GM19463 (cell line): ENCODE measurements at regions not wholly inside any gene's neighbourhood (a gene's known extent, or its start where the extent isn't known, plus 50 kb on each side); places are given as distances from the start of the nearest gene placed in this dataset.
"Not testable (repeated sequence)": the region's sequence is repeated elsewhere in the genome, so short reads cannot be mapped to it uniquely, and the experiment has no call there.

Source experiments
- ATAC-seq: cut with Tn5 transposase; IDR thresholded peaks from one replicate; pipeline ENCODE4 v1.9.1; 2021; ENCODE audit warnings: mild to moderate bottlenecking, moderate library complexity; ENCODE audit not compliant: unreplicated experiment

DNA sequence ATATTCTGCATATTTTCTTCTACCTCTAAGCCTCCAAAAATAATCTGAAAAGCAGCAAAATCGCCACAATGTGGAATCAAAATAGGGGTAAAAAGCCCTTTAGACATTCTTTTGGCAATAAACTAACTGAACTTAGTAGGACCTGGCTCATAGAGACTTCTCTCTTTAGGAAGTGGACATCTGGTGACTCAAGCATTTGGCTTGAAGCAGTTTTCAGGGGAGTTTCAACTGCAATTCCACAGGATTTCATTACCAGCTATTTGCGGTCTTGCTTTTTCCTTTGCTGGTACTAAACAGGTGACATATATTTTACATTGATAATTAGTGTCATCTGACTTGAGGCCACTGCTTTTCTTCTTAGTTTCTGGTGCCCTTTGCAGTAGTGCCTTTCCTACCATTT lies 173.2 kb upstream of the FBN2 start:
- ATAC-seq = no peak

DNA sequence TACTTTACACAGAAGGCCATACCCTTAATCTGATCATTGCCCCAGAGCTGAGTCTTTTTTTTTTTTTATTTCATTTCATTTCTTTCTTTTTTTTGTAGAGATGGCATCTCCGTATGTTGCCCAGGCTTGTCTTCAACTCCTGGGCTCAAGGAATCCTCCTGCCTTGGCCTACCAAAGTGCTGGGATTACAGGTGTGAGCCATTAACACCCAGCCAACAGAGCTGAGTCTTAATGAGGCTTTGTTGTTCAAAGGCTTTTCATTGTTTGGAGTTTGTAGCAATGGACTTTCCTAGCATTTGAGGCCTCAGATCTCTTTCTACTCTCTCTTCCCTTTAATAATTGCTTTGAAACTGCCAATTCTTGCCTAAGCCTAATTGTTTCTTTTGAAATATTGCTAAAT lies 176.5 kb upstream of the FBN2 start:
- no peak for ATAC-seq

DNA sequence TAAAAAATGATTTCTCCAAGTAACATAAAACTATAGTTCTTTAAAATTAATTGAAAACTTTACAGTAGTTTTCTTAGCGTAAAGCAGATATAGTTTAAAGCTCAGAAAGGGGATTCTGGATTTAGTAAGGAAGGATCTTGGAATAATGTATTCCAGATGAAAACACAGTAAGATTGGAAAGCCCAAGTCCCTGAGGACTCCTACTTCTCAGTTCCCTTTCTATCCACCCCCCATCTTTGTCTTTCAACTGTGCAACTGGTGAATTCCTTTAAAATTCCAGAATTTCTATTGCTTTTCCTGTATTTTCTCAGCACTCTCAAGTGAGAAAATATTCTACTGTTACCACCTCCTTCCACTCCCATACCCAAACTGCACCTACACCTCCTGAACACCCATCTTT lies 184.5 kb upstream of the FBN2 start:
- no peak for ATAC-seq

DNA sequence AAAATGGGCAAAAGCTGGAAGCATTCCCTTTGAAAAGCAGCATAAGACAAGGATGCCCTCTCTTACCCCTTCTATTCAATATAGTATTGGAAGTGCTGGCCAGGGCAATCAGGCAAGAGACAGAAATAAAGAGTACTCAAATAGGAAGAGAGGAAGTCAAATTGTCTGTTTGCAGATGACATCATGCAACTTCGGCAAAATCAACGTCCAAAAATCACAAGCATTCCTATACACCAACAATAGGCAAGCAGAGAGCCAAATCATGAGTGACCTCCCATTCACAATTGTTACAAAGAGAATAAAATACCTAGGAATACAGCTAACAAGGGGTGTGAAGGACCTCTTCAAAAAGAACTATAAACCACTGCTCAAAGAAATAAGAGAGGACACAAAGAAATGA lies 192.0 kb upstream of the FBN2 start:
- not testable (repeated sequence) for ATAC-seq

DNA sequence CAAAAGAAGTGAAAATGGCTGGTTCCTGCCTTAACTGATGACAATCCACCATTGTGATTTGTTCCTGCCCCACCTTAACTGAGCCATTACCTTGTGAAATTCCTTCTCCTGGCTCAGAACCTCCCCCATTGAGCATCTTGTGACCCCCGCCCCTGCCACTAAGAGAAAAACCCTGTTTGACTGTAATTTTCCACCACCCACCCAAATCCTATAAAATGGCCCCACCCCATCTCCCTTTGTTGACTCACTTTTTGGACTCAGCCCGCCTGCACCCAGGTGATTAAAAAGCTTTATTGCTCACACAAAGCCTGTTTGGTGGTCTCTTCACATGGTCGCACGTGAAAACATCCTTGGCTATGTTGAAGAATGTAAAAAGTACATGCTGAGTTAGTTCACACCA lies 197.6 kb upstream of the FBN2 start:
- not testable (repeated sequence) for ATAC-seq

DNA sequence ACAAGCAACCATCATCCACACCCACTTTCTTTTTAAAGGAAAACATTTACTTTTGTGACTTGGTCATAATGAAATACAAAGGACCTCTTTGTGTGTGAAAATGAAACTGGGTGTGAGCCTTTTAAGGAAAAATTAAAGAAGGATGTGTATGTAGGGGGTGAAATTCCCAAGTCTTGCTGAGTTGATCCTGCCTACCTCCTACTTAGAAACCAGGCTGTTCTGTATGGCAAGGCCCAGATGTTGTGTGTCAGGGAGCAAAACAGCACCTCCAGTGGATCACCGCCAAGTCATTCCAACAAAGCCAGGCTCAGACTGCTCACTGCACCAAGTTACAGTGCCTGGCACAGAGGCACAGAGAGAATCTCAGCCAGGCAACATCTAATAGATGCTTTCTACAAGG lies 198.5 kb upstream of the FBN2 start:
- no peak for ATAC-seq

DNA sequence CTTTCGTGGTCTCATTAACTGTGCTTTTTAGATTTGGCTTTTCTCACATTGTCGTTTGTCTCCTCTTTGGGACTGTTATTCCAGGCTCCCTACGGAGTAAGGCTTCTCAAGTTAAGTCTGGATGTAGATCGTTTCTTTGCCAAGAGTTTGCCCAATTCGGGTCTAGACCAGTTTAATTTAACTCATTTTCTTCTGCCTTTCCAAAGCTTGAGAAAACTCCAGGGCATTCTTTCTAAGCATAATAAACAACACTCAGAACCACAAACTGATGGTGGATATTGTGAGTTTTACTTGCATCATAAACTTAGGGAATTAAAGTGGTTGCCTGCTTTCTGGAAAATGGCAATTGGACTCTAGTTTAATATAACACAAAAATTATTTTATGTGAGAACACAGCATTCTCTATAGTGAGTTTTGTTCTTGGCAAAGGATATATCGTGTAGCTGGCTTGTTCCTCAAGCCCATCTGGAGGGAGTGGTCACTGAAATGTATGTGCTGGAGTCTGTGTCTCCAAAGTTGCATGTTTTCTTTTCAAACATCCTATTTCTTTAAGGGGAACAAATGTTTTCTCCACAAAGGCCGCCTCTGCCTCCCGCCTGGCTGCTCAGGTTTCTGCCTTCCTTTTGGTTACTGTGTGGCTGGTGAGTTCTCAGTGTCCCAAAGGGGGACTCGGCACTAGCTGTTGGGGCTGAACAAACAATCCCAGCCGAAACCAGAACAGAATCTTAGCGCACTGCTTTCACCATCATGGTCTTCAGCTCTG lies 211.3 kb upstream of the FBN2 start:
- ATAC-seq = no peak

DNA sequence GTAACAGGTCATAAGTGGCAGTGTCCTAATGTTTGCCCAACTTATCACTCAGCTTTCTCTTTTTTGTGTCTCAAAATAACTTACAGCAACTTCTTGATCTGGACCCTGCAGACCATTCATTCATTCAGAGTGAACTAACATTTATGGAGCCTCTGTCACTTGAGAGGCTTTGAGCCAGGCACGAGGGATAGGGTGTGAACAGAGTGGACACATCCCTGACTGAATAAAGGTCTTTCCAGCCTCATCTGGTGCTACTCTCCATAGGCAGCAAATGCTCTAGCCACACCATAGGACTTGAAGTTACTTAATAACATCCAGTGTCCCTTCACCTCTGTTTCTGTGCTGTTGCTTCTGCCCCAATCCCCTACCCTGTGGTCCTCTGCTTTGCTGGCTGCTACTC lies 212.1 kb upstream of the FBN2 start:
- ATAC-seq = no peak

DNA sequence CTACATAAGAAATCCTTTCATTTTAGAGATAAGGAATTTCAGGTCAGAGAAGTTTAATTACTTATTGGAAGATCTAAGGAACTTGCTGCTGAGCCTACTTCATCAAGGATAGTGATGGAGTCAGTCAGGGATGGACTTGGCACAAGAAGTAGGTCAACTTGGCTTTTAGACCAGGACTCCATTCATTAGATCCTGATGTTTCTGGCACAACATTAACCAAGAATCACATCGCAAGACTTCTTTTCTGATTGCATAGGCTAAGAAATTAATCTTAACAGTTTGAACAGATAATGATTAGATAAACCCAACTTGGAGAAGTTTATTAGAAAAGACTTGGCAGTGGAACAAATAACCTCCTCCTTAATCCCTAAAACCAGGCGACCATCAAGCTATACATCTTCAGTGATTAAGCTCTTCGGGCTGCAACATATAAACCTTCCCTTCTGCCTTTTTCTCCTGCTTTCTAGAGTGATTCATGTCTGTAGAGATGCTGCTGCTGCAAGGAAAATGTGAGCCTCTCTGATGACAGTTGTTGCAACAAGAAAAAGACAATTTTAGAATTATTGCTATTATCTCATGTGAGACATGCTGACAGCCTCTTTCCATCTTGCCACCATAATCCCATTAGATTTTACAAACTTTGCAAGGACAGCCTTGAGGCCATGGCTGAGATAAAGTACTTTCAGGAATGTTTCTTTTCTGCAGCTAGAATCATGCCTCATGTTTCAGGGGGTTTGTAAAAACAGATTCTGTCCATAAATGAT lies 207.9 kb upstream of the SLC27A6 start:
- ATAC-seq = no peak

DNA sequence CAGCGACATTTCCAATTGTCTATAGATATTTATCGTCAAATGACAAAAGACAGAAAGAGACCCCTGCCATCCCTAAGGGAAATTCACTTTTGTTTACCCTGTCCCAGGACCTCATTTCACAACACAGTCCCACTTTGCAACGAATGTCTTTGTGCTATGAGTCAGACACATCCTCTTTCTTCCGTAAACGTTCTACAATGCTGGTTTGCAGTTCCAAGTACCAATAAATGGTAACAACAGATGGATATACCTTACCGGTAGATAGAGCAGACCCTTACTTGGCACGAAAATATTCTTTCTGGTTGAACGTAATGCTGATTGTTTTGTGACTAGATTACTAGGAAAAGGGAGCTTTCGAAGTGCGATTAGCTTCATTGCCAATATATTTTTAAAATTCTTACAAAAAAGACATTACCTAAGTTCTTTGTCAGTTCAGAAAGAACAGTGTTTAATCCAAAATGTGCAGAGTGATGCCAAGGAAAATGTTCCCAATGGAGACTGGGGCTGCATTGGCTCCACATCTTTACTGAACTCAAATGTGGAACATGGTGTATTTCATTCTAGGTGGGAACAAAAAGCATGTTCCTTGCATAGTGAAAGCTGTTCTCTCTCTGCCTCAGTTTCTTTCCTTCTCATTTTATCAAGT lies 202.5 kb upstream of the SLC27A6 start:
- no peak for ATAC-seq

DNA sequence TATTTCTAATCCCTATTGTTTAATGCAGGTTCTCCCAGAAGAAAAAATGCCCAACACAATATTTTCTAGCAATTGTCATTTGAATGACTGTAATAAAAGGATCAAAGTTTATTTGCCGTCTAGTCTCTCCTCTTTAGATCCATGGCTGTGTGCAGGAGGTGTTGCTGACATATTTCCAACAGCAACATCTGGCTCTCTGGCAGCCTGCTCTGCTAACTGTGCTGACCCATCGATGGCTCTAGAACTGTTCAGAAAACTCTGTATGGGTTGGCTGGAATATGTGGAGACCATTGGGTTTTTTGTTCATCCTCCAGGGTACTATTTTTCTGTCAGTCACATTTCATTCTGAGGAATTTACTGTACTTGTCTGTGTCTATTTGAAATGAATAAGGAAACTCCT lies 202.0 kb upstream of the SLC27A6 start:
- no peak for ATAC-seq

DNA sequence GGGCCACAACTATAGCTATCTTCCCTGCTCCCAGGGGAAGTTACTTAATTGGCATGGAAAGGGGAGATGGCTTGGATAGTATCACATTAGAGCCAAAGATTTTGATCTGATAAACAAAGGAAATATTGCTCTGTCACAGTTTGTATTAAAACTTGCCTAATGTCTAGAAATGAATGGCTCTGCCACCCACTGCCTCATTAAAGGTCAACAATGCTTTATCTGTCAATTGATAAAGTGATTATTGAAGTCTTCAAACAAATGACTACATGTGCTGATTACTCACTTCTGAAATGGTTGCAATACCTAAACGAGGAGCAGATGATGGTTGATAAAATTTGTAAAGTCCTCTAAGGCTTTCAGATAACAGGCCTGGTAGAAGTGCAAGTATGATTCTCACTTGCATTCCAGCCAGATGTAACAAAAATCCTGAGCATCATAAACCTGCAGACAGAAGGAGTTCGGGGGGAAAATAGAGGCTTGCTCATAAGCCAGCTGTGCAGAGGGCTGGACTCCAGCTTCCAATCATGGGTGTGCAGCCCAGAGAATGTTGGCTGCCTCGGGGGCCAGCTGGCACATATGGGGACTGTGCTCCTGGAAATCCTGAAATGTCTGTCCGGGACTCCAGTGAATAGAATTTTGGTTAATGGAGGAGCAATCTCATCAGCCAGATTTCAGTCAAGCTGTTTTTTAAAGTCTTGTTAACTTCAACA lies 200.5 kb upstream of the SLC27A6 start:
- no peak for ATAC-seq

DNA sequence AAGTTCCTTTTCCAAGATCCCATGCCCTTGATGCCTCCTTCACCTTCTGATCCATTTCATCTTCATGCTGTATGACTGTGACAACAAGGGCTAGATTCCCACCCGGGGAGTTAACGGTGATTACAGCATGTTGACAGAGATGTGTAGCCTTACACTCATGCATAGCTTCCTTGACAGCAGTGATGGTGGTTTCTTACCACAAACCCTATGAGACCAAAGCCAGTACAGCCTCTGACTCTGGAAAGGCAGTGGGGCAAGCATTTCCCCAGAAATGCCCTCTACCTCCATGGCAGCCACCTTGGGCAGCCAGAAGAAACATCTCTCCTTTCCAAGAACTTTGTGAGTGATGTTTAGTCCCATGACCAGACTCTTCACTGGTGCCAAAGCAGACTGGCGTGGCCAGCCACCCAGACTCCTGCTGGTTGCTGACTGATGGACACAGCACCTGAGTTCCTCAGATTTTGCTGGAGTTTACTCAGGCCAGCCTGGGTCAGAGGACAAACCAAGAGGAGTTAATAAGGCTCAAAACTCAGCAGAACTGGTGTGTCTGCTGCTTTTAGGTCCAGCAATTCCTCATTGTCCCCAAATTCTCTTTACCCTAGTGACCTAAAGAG lies 199.7 kb upstream of the SLC27A6 start:
- ATAC-seq = no peak

DNA sequence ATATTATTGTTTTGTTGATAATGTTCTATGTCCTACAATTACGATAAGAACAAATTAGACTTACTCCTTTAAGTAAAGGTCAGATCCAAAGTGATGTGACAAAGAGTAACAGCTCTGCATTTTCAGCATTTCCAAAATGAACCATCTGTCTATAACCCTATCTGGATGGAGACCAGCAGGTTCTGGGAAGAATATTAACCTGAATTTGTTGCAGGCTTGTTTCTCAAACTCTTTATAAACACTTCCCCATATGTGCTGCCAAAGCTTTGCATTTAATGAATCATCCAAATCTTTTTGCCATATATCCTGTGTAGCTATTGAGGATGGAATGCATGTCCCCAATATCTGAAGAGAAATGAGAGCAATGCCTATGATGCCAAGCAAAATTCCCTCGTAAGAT lies 198.9 kb upstream of the SLC27A6 start:
- no peak for ATAC-seq

DNA sequence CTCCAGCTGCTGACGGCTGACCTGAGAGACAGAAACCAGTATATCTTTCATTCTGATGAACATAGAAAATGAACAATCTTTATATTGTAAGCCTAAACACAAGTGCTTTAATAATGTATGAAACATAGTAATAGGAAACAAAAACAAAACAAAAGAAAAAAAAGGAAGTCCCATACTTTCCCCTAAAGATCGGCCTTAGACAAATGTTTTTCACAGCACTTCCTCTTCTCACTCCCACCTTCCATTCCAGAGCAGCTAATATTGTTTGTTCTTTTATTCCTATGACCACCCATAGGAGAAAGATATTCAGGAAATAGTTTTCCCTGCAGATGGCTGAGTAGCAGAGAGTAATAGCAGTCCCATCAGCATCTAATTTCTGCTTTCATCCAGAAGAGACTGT lies 194.4 kb upstream of the SLC27A6 start:
- ATAC-seq = no peak

DNA sequence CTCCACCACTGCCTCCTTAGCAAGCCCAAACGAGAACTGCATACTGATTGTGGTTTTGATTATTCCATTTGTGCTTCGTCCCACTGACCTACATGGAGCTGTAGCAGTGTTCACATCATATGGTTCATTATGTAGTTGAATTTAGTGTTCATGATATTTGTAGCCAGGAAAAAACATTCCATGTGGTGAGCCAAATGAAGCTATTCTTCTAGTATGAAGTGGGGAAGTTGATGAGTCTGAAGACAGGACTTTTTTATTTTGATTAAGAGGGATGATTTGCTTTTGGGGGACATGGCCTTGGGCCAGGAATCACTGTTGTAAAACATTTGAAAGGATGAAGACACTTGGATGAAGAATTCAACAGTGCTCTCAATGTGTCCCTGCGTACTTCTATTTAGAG lies 192.9 kb upstream of the SLC27A6 start:
- ATAC-seq = no peak

DNA sequence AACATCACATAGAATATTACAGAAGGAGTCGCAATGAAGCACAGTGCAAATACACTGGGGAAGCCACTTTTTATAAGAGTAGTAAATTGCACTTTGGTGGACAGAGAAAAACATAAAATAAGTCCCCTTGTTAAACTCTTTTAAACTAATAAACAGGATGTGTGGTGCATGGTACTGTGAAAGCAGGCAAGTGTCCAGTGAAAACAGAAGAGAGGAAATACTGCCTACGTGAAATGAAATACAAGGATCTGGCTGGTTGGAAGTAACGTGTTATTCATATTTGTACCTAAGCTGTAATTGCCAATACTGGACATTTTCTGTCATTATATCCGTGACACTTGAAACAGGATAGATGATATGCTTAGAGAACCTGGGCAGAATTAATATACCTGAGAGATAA lies 191.9 kb upstream of the SLC27A6 start:
- no peak for ATAC-seq

DNA sequence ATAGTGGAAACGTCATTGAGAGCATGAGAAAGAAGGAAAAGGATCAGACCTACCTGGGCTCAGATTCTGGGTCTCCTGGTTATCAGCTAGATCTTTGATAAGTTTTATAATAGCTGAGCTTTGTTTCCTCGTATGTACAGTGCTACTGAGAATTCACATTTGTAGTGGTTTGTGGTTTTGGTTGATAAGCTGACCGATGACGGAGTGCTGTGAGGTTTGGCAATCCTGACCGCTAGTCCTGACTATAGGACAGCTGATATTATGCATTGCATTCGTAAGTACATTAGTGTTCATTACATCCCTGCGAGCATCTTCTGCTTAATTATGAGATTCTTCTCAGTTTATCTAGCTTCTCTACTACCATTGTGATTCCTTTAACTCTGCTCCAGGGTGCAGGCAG lies 190.7 kb upstream of the SLC27A6 start:
- peak; percentile 42 for ATAC-seq

DNA sequence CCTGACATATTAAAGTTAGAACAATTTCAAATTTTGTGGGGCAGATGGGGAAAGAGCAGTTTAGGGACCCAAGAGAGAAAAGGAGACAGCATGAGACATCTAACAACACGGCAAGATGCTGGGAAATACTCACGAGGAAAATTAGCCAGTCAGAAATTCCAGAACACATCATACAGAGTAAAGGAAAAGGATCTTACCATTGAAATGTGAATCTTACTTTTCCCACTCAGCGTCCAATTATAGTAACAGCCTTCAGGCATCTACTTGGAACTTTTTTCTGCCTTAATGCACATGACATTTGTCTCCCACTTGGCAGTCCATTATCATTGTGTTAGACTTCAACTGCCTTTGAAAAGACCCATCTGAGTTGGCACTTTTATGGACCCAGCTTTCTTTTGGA lies 189.7 kb upstream of the SLC27A6 start:
- no peak for ATAC-seq

DNA sequence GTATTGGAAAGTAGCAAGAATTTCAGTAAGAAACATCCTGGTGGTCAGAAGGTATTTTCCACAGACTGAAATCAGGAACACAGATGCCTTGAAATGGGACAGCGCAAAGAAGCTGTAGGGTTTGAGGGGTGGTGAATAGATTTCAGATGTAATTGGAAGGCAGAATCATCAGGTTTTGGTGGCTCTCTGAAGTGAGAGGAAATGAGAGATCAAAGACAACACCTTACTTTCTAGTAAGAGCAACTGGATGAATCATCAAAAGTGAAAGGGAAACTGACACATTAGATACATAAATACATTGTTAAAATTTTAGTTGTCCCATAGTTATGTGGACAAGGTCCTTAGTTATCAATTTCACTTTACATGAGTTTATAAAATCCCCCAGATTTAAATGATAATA lies 188.2 kb upstream of the SLC27A6 start:
- peak; percentile 87 for ATAC-seq

DNA sequence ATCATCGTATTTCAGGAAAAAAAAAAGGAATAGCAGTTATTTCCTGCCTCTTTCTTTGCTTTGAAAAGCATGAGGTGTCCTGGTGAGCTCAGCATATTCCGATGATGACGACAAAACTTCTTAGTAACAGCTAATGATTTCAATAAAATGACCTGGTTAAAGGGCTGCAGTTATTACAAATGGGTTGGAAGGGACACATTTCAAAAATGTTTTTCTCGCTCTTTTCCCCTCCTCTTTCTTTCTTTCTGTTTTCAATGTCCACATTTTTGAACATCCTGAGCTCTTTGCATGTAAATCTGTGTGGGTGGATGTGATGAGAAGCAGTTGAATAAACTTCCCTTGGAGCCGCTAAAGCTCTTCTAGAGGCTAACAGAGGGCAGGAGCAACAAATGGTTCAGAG lies 186.8 kb upstream of the SLC27A6 start:
- ATAC-seq = no peak
